PC-9 (cell line): ENCODE measurements at regions not wholly inside any gene's neighbourhood (a gene's known extent, or its start where the extent isn't known, plus 50 kb on each side); places are given as distances from the start of the nearest gene placed in this dataset.

Experiments
- BruUV-seq: library from RNA; stranded (reverse); fragments of 400-500 nt; replicated peaks from 2 replicates; lab custom pipeline; 2021; lab: Mats Ljungman, UMichigan
- CTCF ChIA-PET: fragments of 300-600 bp; sonication (Branson Sonifier 250); formaldehyde crosslinking; loops from one replicate; lab custom pipeline; 2022; ENCODE audit warnings: antibody characterized with exemption; lab: Charles Lee
- POLR2A ChIA-PET: fragments of 300-600 bp; sonication (Branson Sonifier 250); formaldehyde crosslinking; loops from one replicate; lab custom pipeline; 2022; ENCODE audit warnings: antibody characterized with exemption; ENCODE audit not compliant: unreplicated experiment; lab: Charles Lee
- DNase-seq, 2 experiments: peaks; one replicate each; pipeline versions ENCODE4 v3.0.0 to v3.0.0-alpha.2; 2015 to 2022; ENCODE audit warnings: mixed read lengths in 1 of 2
- H2AFZ ChIP-seq: fragments of 200-600 bp; sonication (generic); 2 replicates; pipeline ENCODE4 v1.8.1; 2017; ENCODE audit warnings: antibody characterized with exemption
- H3F3A ChIP-seq: fragments of 200-600 bp; sonication (generic); 2 replicates; pipeline ENCODE4 v1.8.1; 2017; ENCODE audit warnings: antibody characterized with exemption, mild to moderate bottlenecking, low read depth; ENCODE audit not compliant: insufficient read depth
- H3K27ac ChIP-seq: fragments of 200-600 bp; sonication (generic); 2 replicates; pipeline ENCODE4 v1.6.1; 2016; ENCODE audit warnings: mixed run types
- H3K27me3 ChIP-seq: fragments of 200-600 bp; sonication (generic); 2 replicates; pipeline ENCODE4 v1.6.1; 2016; ENCODE audit warnings: low read depth, mixed run types; ENCODE audit not compliant: insufficient read depth
- H3K36me3 ChIP-seq: fragments of 200-600 bp; sonication (generic); 2 replicates; pipeline ENCODE4 v1.6.1; 2016; ENCODE audit warnings: low read depth, mixed run types
- H3K4me1 ChIP-seq: fragments of 200-600 bp; sonication (generic); replicated peaks from 2 replicates; pipeline ENCODE4 v1.6.1; 2016; ENCODE audit warnings: mixed run types; ENCODE audit not compliant: insufficient read depth
- H3K4me2 ChIP-seq: fragments of 200-600 bp; sonication (generic); 2 replicates; pipeline ENCODE4 v1.6.1; 2017; ENCODE audit warnings: mixed run types
- H3K4me3 ChIP-seq: fragments of 200-600 bp; sonication (generic); 2 replicates; pipeline ENCODE4 v1.6.1; 2016; ENCODE audit warnings: mixed run types
- H3K79me2 ChIP-seq: fragments of 200-600 bp; sonication (generic); 2 replicates; pipeline ENCODE4 v1.6.1; 2017; ENCODE audit warnings: low read depth, mixed run types
- H3K9me2 ChIP-seq: fragments of 200-600 bp; sonication (generic); 2 replicates; pipeline ENCODE4 v1.8.1; 2017; ENCODE audit warnings: mild to moderate bottlenecking; ENCODE audit not compliant: insufficient read depth
- H3K9me3 ChIP-seq: fragments of 200-600 bp; sonication (generic); 2 replicates; pipeline ENCODE4 v1.8.1; 2016; ENCODE audit warnings: low read depth; ENCODE audit not compliant: insufficient read depth
- H4K20me1 ChIP-seq: fragments of 200-600 bp; sonication (generic); 2 replicates; pipeline ENCODE4 v1.8.1; 2017; ENCODE audit not compliant: insufficient read depth
- CTCF ChIP-seq: fragments of 200-600 bp; sonication (generic); conservative IDR thresholded peaks from 2 replicates; pipeline ENCODE4 v1.6.1; 2017; ENCODE audit warnings: mixed run types, antibody characterized with exemption, mild to moderate bottlenecking, moderate library complexity
- EZH2 ChIP-seq: fragments of 200-600 bp; sonication (generic); IDR thresholded peaks from 2 replicates; pipeline ENCODE4 v1.8.0; 2017; ENCODE audit warnings: antibody characterized with exemption, low read depth
- intact Hi-C: fragments of 100-400 bp; cut with micrococcal nuclease; formaldehyde crosslinking; loops from one replicate; pipeline ENCODE4 v1.10.0; 2022; ENCODE audit not compliant: unreplicated experiment

DNA sequence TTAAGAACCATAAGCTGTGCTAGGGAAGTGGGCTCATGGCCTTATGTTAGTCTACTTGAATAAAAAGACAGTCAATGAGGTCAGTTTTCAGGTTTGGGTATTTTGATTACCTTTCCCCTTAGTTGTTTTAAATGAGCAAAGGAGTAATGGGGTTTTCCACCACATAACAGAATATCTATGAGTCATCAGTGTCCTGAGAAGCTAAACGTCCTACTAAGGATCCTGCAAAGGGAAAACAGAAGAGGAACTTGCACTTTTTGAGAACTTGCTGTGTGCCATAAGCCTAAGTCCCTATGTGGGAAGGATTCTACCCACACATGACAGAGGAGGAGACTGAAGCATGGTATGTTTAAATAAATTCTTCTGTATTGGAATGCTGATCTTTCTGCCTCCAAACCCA lies 292.8 kb upstream of the TMC3 start:
- Histone ChIP-seq H3K27ac (no peak overlapping the region), H3K4me3 (no peak overlapping the region), H3K27me3 (peaks cover 5% of the 10 kb centered on the region; the same call in 1 of the 2 replicates), H2AFZ (no peak overlapping the region), H3K79me2 (no peaks in the 10 kb centered on the region), H3F3A (no peaks in the 10 kb centered on the region), H3K9me3 (no peaks in the 10 kb centered on the region), H3K4me1 (no peaks in the 10 kb centered on the region), H3K4me2 (no peak overlapping the region), H3K36me3 (no peaks in the 10 kb centered on the region), H4K20me1 (no peaks in the 10 kb centered on the region), H3K9me2 (no peaks in the 10 kb centered on the region)
- POLR2A ChIA-PET = no interaction called here
- DNase-seq = no peak
- no TSS peak for BruUV-seq
- CTCF ChIA-PET = no interaction called here
- TF ChIP-seq CTCF (no peak), EZH2 (no peak)
- intact Hi-C loops = no loop called here

DNA sequence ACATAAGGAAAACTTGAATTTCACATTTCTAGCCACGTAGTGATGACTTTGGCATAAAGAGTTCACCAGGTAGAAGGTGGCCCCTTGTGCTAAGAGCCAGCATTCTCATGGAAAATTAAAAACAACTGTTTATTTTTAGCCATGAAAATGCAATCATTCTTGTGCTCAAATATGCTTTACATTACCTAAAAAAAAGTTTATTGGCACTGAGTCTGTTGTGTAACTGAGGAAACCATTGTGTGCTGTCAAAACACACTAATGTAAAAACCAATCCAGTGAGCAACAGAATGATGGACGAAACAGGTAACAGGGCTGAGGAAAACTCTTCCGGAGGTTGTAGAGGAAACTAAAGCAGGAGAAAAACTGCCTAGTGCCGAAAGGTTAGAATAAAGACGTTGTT lies 287.0 kb upstream of the TMC3 start:
- no peaks in the 10 kb centered on the region for H3K36me3 ChIP-seq
- no peaks in the 10 kb centered on the region for H3K9me3 ChIP-seq
- ChIA-PET CTCF (no interaction called here), POLR2A (no interaction called here)
- no TSS peak for BruUV-seq
- peaks cover 5% of the 10 kb centered on the region; the same call in 1 of the 2 replicates for H3K27me3 ChIP-seq
- no peak overlapping the region for H3K4me2 ChIP-seq
- H3K4me3 ChIP-seq = no peak overlapping the region
- H2AFZ ChIP-seq = no peak overlapping the region
- no peaks in the 10 kb centered on the region for H4K20me1 ChIP-seq
- intact Hi-C loops = no loop called here
- H3K4me1 ChIP-seq = no peaks in the 10 kb centered on the region
- no peaks in the 10 kb centered on the region for H3K9me2 ChIP-seq
- TF ChIP-seq EZH2 (no peak), CTCF (no peak)
- H3K79me2 ChIP-seq = no peaks in the 10 kb centered on the region
- H3K27ac ChIP-seq = no peak overlapping the region
- H3F3A ChIP-seq = no peaks in the 10 kb centered on the region
- DNase-seq = no peak

DNA sequence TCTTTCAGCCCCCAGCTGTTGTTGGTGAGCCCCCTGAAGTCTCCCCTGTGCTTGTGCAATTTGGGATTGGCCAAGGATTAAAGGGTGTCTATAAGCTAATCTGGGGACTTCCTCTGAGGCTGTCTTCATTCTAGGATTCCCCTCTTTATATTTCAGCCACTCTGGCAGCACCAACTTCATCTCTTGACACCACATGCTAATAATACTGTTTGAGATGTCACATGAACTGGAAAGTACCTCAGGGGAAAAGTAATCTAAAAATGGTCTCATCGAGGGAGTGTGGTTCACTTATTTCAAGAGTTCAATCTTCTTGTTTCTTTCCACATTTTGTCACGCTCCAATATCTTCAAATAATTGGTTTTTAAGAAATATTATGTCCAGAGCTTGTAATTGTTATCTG lies 279.2 kb upstream of the TMC3 start:
- Histone ChIP-seq H3K79me2 (no peaks in the 10 kb centered on the region), H3F3A (no peaks in the 10 kb centered on the region), H3K4me2 (no peak overlapping the region), H3K4me3 (no peak overlapping the region), H3K9me3 (no peaks in the 10 kb centered on the region; the same call in 1 of the 2 replicates), H3K27ac (no peak overlapping the region), H4K20me1 (no peaks in the 10 kb centered on the region), H2AFZ (0 out of 2 replicates have a peak overlapping the region, but pooled peaks have one; percentile 22), H3K27me3 (no peaks in the 10 kb centered on the region), H3K36me3 (no peaks in the 10 kb centered on the region), H3K9me2 (no peaks in the 10 kb centered on the region), H3K4me1 (no peaks in the 10 kb centered on the region)
- intact Hi-C loops = no loop called here
- POLR2A ChIA-PET = no interaction called here
- CTCF ChIA-PET = no interaction called here
- BruUV-seq = no TSS peak
- no peak for TF ChIP-seq CTCF
- no peak for TF ChIP-seq EZH2
- no peak for DNase-seq
